ENCODE measurements at regions not wholly inside any gene's neighbourhood (a gene's known extent, or its start where the extent isn't known, plus 50 kb on each side); places are given as distances from the start of the nearest gene placed in this dataset.

DNA sequence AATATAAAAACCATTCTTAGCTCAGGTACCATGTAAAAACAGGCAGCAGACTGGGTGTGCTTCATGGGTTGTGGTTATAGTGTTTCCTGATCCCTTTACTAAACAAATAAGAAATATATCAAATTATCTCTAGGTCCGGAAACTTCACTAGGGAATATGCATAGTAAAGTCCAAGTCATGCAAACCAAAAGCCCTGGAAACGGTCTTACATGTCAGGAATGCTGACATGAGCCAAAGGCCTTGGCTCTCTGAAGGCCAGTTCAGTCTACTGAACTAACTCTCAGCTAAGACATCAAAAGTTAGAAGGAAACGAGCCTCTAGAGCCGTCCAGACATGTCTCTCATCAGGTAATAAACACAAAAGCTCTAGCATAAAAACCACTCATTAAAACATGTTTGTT lies 778.9 kb upstream of the ZNF608 start:
- TF ChIP-seq, protein P1, sequence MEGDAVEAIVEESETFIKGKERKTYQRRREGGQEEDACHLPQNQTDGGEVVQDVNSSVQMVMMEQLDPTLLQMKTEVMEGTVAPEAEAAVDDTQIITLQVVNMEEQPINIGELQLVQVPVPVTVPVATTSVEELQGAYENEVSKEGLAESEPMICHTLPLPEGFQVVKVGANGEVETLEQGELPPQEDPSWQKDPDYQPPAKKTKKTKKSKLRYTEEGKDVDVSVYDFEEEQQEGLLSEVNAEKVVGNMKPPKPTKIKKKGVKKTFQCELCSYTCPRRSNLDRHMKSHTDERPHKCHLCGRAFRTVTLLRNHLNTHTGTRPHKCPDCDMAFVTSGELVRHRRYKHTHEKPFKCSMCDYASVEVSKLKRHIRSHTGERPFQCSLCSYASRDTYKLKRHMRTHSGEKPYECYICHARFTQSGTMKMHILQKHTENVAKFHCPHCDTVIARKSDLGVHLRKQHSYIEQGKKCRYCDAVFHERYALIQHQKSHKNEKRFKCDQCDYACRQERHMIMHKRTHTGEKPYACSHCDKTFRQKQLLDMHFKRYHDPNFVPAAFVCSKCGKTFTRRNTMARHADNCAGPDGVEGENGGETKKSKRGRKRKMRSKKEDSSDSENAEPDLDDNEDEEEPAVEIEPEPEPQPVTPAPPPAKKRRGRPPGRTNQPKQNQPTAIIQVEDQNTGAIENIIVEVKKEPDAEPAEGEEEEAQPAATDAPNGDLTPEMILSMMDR (IDR thresholded peaks at IDR 0.05): no peak
- no peak for TF ChIP-seq POLR2AphosphoS5 (IDR thresholded peaks at IDR 0.05)
